Mesendoderm (in vitro differentiated cells): ENCODE measurements at regions not wholly inside any gene's neighbourhood (a gene's known extent, or its start where the extent isn't known, plus 50 kb on each side); places are given as distances from the start of the nearest gene placed in this dataset.
"Not testable (repeated sequence)": the region's sequence is repeated elsewhere in the genome, so short reads cannot be mapped to it uniquely, and the experiment has no call there.

ENCODE experiments used
- DNase-seq: peaks from one replicate; pipeline ENCODE4 v3.0.0; 2013
- H2AK5ac ChIP-seq: 2 replicates; pipeline ENCODE4 v1.6.1; 2013; ENCODE audit warnings: low read length, inconsistent platforms
- H2BK120ac ChIP-seq: 2 replicates; pipeline ENCODE4 v1.6.1; 2013; ENCODE audit warnings: low read depth, mild to moderate bottlenecking, low read length, moderate library complexity, mixed read lengths
- H2BK15ac ChIP-seq: replicated peaks from 2 replicates; pipeline ENCODE4 v1.6.1; 2013; ENCODE audit warnings: low read depth, mild to moderate bottlenecking, moderate library complexity
- H2BK5ac ChIP-seq: 2 replicates; pipeline ENCODE4 v1.6.1; 2013; ENCODE audit warnings: low read length, inconsistent platforms
- H3K18ac ChIP-seq: 2 replicates; pipeline ENCODE4 v1.6.1; 2013; ENCODE audit warnings: mild to moderate bottlenecking, low read length, mixed read lengths
- H3K23ac ChIP-seq: one replicate; pipeline ENCODE4 v1.6.1; 2013; ENCODE audit warnings: low read length
- H3K27ac ChIP-seq: 2 replicates; pipeline ENCODE4 v1.5.1; 2013; ENCODE audit warnings: low read depth, mild to moderate bottlenecking, inconsistent platforms, low read length, moderate library complexity
- H3K27me3 ChIP-seq: 2 replicates; pipeline ENCODE4 v1.6.1; 2013; ENCODE audit warnings: low read length, control low read depth, mild to moderate bottlenecking, inconsistent platforms; ENCODE audit not compliant: insufficient read depth, poor library complexity
- H3K36me3 ChIP-seq: 2 replicates; pipeline ENCODE4 v1.6.1; 2013; ENCODE audit warnings: low read length, inconsistent platforms; ENCODE audit not compliant: control insufficient read depth, insufficient read depth
- H3K4ac ChIP-seq: one replicate; pipeline ENCODE4 v1.6.1; 2013; ENCODE audit warnings: low read depth, mild to moderate bottlenecking, low read length, moderate library complexity
- H3K4me1 ChIP-seq: 2 replicates; pipeline ENCODE4 v1.6.1; 2013; ENCODE audit warnings: low read depth, low read length, inconsistent platforms; ENCODE audit not compliant: control insufficient read depth
- H3K4me2 ChIP-seq: 2 replicates; pipeline ENCODE4 v1.6.1; 2013; ENCODE audit warnings: low read length
- H3K4me3 ChIP-seq: 2 replicates; pipeline ENCODE4 v1.5.1; 2013; ENCODE audit warnings: mild to moderate bottlenecking, low read length
- H3K56ac ChIP-seq: one replicate; pipeline ENCODE4 v1.6.1; 2013; ENCODE audit warnings: low read length
- H3K79me1 ChIP-seq: 2 replicates; pipeline ENCODE4 v1.6.1; 2013; ENCODE audit warnings: low read length, inconsistent platforms
- H3K79me2 ChIP-seq: 2 replicates; pipeline ENCODE4 v1.6.1; 2013; ENCODE audit warnings: mild to moderate bottlenecking, low read length; ENCODE audit not compliant: control insufficient read depth, insufficient read depth
- H3K9ac ChIP-seq: 2 replicates; pipeline ENCODE4 v1.6.1; 2013; ENCODE audit warnings: low read length, inconsistent platforms
- H4K5ac ChIP-seq: one replicate; pipeline ENCODE4 v1.6.1; 2013; ENCODE audit warnings: low read length
- H4K8ac ChIP-seq: one replicate; pipeline ENCODE4 v1.6.1; 2013; ENCODE audit warnings: low read depth, mild to moderate bottlenecking, control low read depth, low read length, moderate library complexity
- WGBS: extraction: QIAGEN DNeasy Blood & Tissue Kit; methylation state at CpG from one replicate; pipeline ENCODE4 v1.1.7; 2013; ENCODE audit warnings: low lambda C conversion rate, missing lambda C conversion rate; ENCODE audit not compliant: insufficient coverage; ENCODE audit errors: extremely low coverage; 5-methylcytosine and 5-hydroxymethylcytosine counted together

DNA sequence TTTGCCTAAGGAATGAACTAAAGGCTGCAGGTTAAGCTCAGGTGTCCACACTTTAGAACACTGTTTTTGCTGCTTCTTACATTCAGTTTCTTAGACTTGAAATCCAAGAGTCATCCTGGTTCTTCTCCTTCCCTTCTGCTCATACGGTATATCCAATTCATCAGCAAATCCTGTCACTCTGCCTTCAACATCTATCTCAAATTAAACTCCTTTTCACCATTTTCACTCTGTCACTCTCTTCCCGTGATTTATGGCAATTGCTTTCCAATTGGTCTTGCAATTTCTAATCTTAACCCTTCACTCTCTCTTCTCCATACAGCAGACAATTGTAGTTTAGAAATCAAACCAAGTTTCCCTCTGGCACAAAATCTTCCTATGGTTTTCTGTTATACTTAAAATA is 182.9 kb downstream of the MRPS30 start:
- Histone ChIP-seq H3K79me1 (no peaks in the 10 kb centered on the region), H3K4me1 (no peaks in the 10 kb centered on the region), H3K27ac (no peak overlapping the region), H2BK5ac (no peak overlapping the region), H2AK5ac (no peak overlapping the region), H4K5ac (no peak overlapping the region), H3K23ac (no peak overlapping the region), H3K4ac (no peak overlapping the region), H3K4me2 (no peak overlapping the region), H3K9ac (no peak overlapping the region), H4K8ac (no peak overlapping the region), H3K27me3 (no peaks in the 10 kb centered on the region), H3K36me3 (no peaks in the 10 kb centered on the region), H3K4me3 (no peak overlapping the region), H3K56ac (no peak overlapping the region), H3K18ac (no peak overlapping the region), H2BK120ac (no peak overlapping the region), H3K79me2 (no peaks in the 10 kb centered on the region), H2BK15ac (no peak overlapping the region)
- no peak for DNase-seq
- no CpG with 5 or more reads among the region's 2 CpGs for WGBS

DNA sequence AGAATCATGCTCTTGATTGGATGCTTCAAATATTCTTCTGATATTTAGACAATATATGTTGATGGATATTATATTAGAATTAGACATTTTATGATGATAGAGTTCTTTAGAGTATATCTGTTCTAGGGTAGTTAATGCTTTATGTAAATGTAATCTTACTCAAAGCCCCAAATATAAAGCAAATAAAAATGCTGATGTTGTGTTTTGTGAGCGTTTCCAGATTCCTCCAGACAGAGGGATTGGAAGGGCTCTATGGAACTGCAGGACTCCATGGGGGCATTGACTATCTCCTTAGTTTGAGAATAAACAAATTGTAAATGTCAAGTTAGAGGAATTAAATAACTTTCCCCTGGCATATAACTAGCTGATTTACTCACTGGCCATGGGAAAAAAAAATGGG is 184.5 kb downstream of the MRPS30 start:
- no CpG with 5 or more reads among the region's 1 CpG for WGBS
- Histone ChIP-seq H2BK15ac (no peak overlapping the region), H3K4ac (no peak overlapping the region)

DNA sequence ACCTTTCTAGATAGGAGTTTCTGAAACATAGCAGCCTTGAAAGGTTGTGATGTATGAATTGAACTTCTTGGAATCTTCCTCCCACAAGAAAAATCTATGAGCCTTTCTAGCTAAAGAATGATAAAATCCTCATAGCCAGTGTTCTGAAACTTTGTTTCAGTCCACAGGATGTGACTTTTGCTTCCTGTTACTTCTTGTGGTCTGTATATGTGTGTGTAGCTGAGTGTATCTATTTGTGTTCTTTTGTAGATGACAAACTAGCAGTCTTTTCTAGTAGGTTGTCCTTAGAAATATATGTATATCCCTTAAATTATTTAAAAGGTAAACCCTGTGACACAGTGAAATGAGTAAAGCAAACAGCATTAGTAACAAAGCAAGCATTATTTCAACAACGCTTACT is 188.8 kb downstream of the MRPS30 start:
- no peak overlapping the region for H3K23ac ChIP-seq
- H2BK5ac ChIP-seq = no peak overlapping the region
- no peak overlapping the region for H2AK5ac ChIP-seq
- no peak overlapping the region for H3K18ac ChIP-seq
- no peak overlapping the region for H2BK120ac ChIP-seq
- H3K79me1 ChIP-seq = no peaks in the 10 kb centered on the region
- H3K56ac ChIP-seq = no peak overlapping the region
- no CpG with 5 or more reads among the region's 1 CpG for WGBS
- no peak overlapping the region for H3K27ac ChIP-seq
- no peak overlapping the region for H3K9ac ChIP-seq
- no peak overlapping the region for H3K4me2 ChIP-seq
- no peaks in the 10 kb centered on the region for H3K4me1 ChIP-seq
- H3K36me3 ChIP-seq = no peaks in the 10 kb centered on the region
- no peak overlapping the region for H3K4ac ChIP-seq
- H3K27me3 ChIP-seq = no peaks in the 10 kb centered on the region
- no peak overlapping the region for H4K5ac ChIP-seq
- DNase-seq = no peak
- H3K4me3 ChIP-seq = no peak overlapping the region
- no peaks in the 10 kb centered on the region for H3K79me2 ChIP-seq
- H4K8ac ChIP-seq = no peak overlapping the region
- H2BK15ac ChIP-seq = no peak overlapping the region

More for the DNA sequence above, 184.5 kb downstream of the MRPS30 start:
- Histone ChIP-seq H2AK5ac (no peak overlapping the region), H2BK120ac (no peak overlapping the region), H3K27me3 (no peaks in the 10 kb centered on the region), H3K4me2 (no peak overlapping the region), H3K27ac (no peak overlapping the region), H3K4me3 (no peak overlapping the region), H3K4me1 (no peaks in the 10 kb centered on the region), H3K9ac (no peak overlapping the region), H3K79me1 (no peaks in the 10 kb centered on the region), H3K18ac (no peak overlapping the region), H3K56ac (no peak overlapping the region), H4K5ac (no peak overlapping the region), H3K23ac (no peak overlapping the region), H3K36me3 (no peaks in the 10 kb centered on the region), H2BK5ac (no peak overlapping the region), H4K8ac (no peak overlapping the region), H3K79me2 (no peaks in the 10 kb centered on the region)
- no peak for DNase-seq

DNA sequence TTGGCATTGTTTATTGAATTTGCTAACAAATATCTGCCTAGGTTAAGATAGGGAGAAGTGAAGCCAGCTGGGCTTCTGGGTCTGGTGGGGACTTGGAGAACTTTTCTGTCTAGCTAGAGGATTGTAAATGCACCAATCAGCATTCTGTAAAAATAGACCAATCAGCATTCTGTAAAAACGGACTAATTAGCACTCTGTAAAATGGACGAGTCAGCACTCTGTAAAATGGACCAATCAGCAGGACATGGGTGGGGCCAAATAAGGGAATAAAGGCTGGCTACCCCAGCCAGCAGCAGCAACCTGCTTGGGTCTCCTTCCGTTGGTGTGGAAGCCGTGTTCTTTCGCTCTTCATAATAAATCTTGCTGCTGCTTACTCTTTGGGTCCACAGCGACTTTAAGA is 198.4 kb downstream of the MRPS30 start:
- not testable (repeated sequence) for H3K18ac ChIP-seq, H2AK5ac ChIP-seq, H2BK120ac ChIP-seq, H3K79me1 ChIP-seq, H3K4me2 ChIP-seq, H3K27me3 ChIP-seq, H3K79me2 ChIP-seq, H2BK15ac ChIP-seq, H4K8ac ChIP-seq, H3K27ac ChIP-seq, H3K4ac ChIP-seq, DNase-seq, H3K56ac ChIP-seq, H3K23ac ChIP-seq, H3K36me3 ChIP-seq, H2BK5ac ChIP-seq, H3K4me1 ChIP-seq, H3K9ac ChIP-seq, H4K5ac ChIP-seq, H3K4me3 ChIP-seq
- WGBS = no CpG with 5 or more reads among the region's 6 CpGs

DNA sequence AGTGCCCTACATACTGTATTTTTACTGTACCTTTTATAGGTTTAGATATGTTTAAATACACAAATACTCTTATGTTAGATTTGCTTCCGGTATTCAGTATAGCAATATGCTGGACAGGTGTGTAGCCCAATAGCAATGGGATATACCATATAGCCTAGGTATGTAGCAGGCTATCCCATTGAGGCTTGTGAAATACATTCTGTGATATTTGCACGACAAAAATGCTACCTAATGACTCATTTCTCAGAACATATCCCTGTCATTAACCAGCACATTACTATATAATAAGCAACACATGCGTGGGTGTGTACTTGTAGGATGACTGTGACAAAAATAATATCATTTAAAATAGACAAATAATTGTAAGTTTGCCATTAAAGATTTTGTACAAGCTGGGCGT is 208.8 kb downstream of the MRPS30 start:
- Histone ChIP-seq H3K27me3 (no peaks in the 10 kb centered on the region), H2BK5ac (no peak overlapping the region), H2BK15ac (no peak overlapping the region), H4K8ac (no peak overlapping the region), H3K27ac (no peak overlapping the region), H3K9ac (no peak overlapping the region), H3K36me3 (no peaks in the 10 kb centered on the region), H3K4ac (no peak overlapping the region), H3K4me2 (no peak overlapping the region), H3K18ac (no peak overlapping the region), H3K23ac (no peak overlapping the region), H3K56ac (no peak overlapping the region), H2BK120ac (no peak overlapping the region), H3K4me3 (no peak overlapping the region), H2AK5ac (no peak overlapping the region), H4K5ac (no peak overlapping the region), H3K4me1 (no peaks in the 10 kb centered on the region), H3K79me1 (no peaks in the 10 kb centered on the region), H3K79me2 (no peaks in the 10 kb centered on the region)
- DNase-seq = no peak
- WGBS = no CpG with 5 or more reads among the region's 4 CpGs

DNA sequence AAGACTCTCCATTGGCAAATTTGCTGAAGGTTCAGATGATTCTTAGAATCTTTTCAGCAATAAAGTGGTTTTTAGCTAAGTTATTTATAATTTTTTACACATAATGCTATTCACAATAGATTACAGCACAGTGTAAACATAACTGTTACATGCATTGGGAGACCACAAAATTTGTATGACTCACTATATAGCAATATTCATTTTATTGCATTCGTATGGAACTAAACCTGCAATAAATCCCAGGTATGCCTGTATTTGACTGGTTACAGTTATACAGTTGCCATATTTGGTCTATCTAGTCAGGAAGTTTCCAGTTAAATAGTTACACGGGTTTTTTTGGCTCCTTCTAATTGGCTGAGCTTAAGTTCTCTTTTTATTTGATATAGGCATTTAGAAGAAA is 220.8 kb downstream of the MRPS30 start:
- no peak overlapping the region for H3K4ac ChIP-seq
- no CpG with 5 or more reads among the region's 2 CpGs for WGBS
- no peak for DNase-seq

More for the DNA sequence above, 220.8 kb downstream of the MRPS30 start:
- Histone ChIP-seq H2BK5ac (no peak overlapping the region), H4K8ac (no peak overlapping the region), H3K27me3 (no peaks in the 10 kb centered on the region), H3K79me1 (no peaks in the 10 kb centered on the region), H2BK15ac (no peak overlapping the region), H3K79me2 (no peaks in the 10 kb centered on the region), H3K36me3 (no peaks in the 10 kb centered on the region), H3K18ac (no peak overlapping the region), H3K23ac (no peak overlapping the region), H3K4me3 (no peak overlapping the region), H3K9ac (no peak overlapping the region), H3K4me1 (no peaks in the 10 kb centered on the region), H4K5ac (no peak overlapping the region), H2AK5ac (no peak overlapping the region), H3K56ac (no peak overlapping the region), H3K27ac (no peak overlapping the region), H3K4me2 (no peak overlapping the region), H2BK120ac (no peak overlapping the region)
